ENCODE measurements at regions not wholly inside any gene's neighbourhood (a gene's known extent, or its start where the extent isn't known, plus 50 kb on each side); places are given as distances from the start of the nearest gene placed in this dataset.

DNA sequence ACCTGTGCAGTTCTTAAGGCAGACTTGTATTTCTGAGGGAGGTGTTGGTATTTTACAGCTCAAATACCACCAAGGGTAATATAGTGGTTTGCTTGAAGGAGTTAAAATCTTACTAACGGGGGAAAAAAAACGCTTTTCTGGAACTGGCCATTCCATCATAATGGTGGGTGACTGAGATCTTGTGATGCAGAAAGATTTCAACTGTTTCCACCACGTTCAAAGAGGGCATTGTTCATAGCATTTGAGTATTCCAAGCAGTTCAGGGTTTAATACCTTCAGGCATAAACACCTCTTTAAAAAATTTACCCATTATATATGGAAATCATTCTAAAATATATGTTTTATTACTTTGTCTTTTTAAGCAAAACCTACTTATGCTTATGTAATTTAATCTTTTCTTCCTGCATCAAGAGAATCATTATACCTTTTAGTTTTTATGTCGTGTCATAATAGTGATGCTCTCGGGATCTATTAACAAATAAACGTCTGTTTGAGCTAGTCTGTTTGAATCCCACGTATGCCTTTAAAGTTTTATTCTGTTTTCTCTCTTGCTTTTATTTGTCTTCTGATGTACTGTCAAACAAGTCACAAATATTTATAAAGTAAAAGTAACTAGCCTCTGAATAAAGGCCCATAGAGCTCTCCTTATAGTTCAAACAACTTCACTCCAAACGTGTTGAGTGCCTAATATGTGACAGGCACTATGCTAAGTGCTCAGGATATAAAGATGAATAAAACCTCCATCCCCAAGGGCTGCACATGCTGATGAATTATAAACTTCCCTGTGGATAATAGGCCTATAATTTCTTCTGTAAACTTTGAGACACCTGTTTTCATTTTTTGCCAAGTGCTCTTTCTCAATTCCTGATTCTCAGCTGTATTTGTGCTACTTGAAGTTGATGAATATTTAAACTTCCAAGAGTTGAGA is 298.8 kb upstream of the FERMT1 start:
- TF ChIP-seq ZNF274 (IDR thresholded peaks at IDR 0.05; ENCODE audit: low read depth, low read length) (no peak), YY1 (IDR thresholded peaks at IDR 0.05; ENCODE audit: insufficient read depth, insufficient read length) (no peak), SUZ12 (IDR thresholded peaks at IDR 0.05; ENCODE audit: extremely low read depth, insufficient read depth, insufficient read length) (no peak)

All from NT2/D1 (cell line).